Epithelial cell of esophagus (primary cell): ENCODE measurements at regions not wholly inside any gene's neighbourhood (a gene's known extent, or its start where the extent isn't known, plus 50 kb on each side); places are given as distances from the start of the nearest gene placed in this dataset.

ENCODE experiments used
- DNase-seq: peaks from one replicate; pipeline ENCODE4 v3.0.0; 2010; ENCODE audit warnings: low read depth
- H3K4me3 ChIP-seq: 2 replicates; pipeline ENCODE4 v1.5.1; 2011; ENCODE audit warnings: mild to moderate bottlenecking, low read length, control low read depth
- CTCF ChIP-seq: IDR thresholded peaks from 2 replicates; pipeline ENCODE4 v1.5.1; 2011; ENCODE audit warnings: low read depth, mild to moderate bottlenecking, low read length, control low read depth, inconsistent platforms; ENCODE audit not compliant: insufficient read depth; ENCODE audit errors: missing control alignments

- no peak for DNase-seq
- no peak overlapping the region for H3K4me3 ChIP-seq
- TF ChIP-seq CTCF, result no peak
Observed at GRCh38 chr4:138670681-138671080, 344.9 kb upstream of the NOCT start.

DNA sequence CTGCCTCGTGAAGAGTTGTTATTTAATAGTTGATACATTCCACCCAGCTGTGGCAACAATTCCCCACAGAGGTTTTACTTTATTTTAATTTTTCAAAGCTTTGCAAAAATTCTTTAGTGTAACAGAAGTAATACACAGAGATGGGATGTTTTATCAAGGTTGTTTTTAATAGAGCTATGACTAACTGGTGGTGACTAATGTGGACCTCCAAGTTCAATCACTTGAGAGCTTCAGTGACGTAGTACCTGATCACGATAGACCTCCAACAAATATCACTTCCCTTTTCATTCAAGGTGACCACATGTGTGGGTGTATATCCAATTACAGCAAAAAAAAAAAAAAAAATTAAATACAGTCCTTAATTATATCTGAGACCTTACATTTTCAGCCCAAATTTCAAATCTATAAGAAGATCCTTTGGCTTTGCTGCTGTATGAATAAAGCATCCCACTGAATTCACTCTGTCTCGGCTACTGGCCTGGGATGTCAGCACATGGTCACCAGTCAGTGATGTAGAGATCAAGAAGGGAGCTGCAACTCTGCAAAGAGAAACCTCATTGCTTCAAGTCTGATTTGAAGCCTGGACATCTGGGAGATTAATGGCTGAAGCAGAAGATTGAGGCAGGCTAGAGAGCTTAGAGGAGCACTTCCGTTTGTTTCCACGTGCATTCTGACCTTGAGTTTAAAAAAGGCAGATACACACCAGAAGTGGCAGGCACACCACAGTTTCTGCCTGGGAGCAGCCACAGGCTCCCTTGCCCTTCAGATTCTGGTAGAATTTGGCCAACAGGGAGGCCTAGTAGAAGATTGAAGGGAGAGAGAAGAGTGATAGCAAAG, 345.9 kb upstream of the NOCT start:
- TF ChIP-seq CTCF, result no peak
- peak; percentile 42 for DNase-seq
- no peak overlapping the region for H3K4me3 ChIP-seq

GRCh38 chr4:138668309-138668708, 347.3 kb upstream of the NOCT start:
- no peak overlapping the region for H3K4me3 ChIP-seq
- no peak for TF ChIP-seq CTCF
- DNase-seq, result no peak

GRCh38 chr4:138666366-138666765, 349.2 kb upstream of the NOCT start:
- no peak overlapping the region for H3K4me3 ChIP-seq
- DNase-seq, result no peak
- no peak for TF ChIP-seq CTCF

- no peak for DNase-seq
- no peak for TF ChIP-seq CTCF
- H3K4me3 ChIP-seq, result no peak overlapping the region
Observed at GRCh38 chr4:138665851-138666250, 349.7 kb upstream of the NOCT start.

GRCh38 chr4:138663883-138664282, 351.7 kb upstream of the NOCT start:
- DNase-seq, result no peak
- no peak for TF ChIP-seq CTCF
- no peak overlapping the region for H3K4me3 ChIP-seq

DNA sequence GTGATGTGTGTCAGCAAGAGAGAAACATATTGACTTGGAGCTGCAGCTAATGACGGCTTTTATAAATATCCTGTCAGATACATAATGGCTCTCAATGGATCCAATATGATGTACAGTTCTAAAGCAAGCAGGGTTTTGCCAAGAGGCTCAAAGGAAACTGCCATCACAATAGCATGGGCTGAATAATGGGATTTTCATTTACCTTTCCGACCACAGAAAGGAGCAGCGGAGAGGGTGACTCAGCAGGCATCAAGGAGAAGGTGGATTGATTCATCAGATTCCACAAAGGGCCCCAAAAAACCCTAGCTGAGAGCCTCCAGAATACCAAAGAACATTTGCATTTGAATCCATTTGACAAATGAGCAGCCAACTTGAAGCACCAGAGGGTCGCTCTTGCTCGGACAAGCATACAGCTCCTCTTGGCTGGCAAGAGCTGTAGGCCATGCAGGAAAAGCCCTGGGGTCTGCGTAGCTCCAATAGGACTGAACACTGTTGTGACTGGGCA, 355.7 kb upstream of the NOCT start:
- peak; percentile 58 for DNase-seq
- no peak overlapping the region for H3K4me3 ChIP-seq
- no peak for TF ChIP-seq CTCF
